BLaER1 treated with 17β-estradiol and CSF1 and Interleukin-3, amounts not matched to agents 10 nM and 100 nM (cell line): ENCODE measurements at regions not wholly inside any gene's neighbourhood (a gene's known extent, or its start where the extent isn't known, plus 50 kb on each side); places are given as distances from the start of the nearest gene placed in this dataset.
"Not testable (repeated sequence)": the region's sequence is repeated elsewhere in the genome, so short reads cannot be mapped to it uniquely, and the experiment has no call there.

Source experiments
- H3K27ac ChIP-seq, 11 experiments: shearing (Covaris generic); formaldehyde crosslinking; 2 replicates each; pipeline ENCODE4 v1.8.1; 2022
- H3K27me3 ChIP-seq, 11 experiments: shearing (Covaris generic); formaldehyde crosslinking; 2 replicates each; pipeline ENCODE4 v1.8.1; 2022
- H3K36me3 ChIP-seq, 11 experiments: shearing (Covaris generic); formaldehyde crosslinking; 2 replicates each; pipeline ENCODE4 v1.8.1; 2022
- H3K4me1 ChIP-seq, 10 experiments: shearing (Covaris generic); formaldehyde crosslinking; 2 replicates each; pipeline ENCODE4 v1.8.1; 2022
- H3K4me2 ChIP-seq, 11 experiments: shearing (Covaris generic); formaldehyde crosslinking; 2 replicates each; pipeline ENCODE4 v1.8.1; 2022
- H3K4me3 ChIP-seq, 10 experiments: shearing (Covaris generic); formaldehyde crosslinking; 2 replicates each; pipeline ENCODE4 v1.8.1; 2022
- H3K9ac ChIP-seq, 11 experiments: shearing (Covaris generic); formaldehyde crosslinking; 2 replicates each; pipeline ENCODE4 v1.8.1; 2022
- H3K9me3 ChIP-seq, 11 experiments: shearing (Covaris generic); formaldehyde crosslinking; replicated peaks in 1 of 11; 2 replicates each; pipeline ENCODE4 v1.8.1; 2022
- H4K20me1 ChIP-seq, 11 experiments: shearing (Covaris generic); formaldehyde crosslinking; 2 replicates each; pipeline ENCODE4 v1.8.1; 2022
- Cebpa-rat ChIP-seq, 11 experiments: shearing (Covaris generic); IDR thresholded peaks; 2 replicates each; pipeline ENCODE4 v1.8.1; 2022

- no peak overlapping the region for H3K4me3 ChIP-seq
- no peaks in the 10 kb centered on the region for H4K20me1 ChIP-seq
- H3K4me2 ChIP-seq: no peak overlapping the region
- H3K36me3 ChIP-seq: no peaks in the 10 kb centered on the region
- H3K9me3 ChIP-seq: no peaks in the 10 kb centered on the region
- H3K27ac ChIP-seq: no peak overlapping the region
- H3K27me3 ChIP-seq: no peaks in the 10 kb centered on the region
- TF ChIP-seq Cebpa-rat (IDR thresholded peaks at IDR 0.05): no peak
- H3K9ac ChIP-seq: no peak overlapping the region
- H3K4me1 ChIP-seq: 0 out of 20 replicates have a peak, but pooled peaks cover 0 to 5% (median 0%) of the 10 kb centered on the region in 10 experiments
Observed at GRCh38 chr2:185268651-185269050, 470.0 kb upstream of the FSIP2 start.

GRCh38 chr2:185274718-185275484 is 463.7 kb upstream of the FSIP2 start:
- Histone ChIP-seq H3K4me1 (peaks cover 0 to 7% (median 0%) of the 10 kb centered on the region in 10 experiments; a peak in 4 of 20 replicates), H3K9me3 (no peaks in the 10 kb centered on the region), H4K20me1 (no peaks in the 10 kb centered on the region), H3K27me3 (no peaks in the 10 kb centered on the region), H3K36me3 (no peaks in the 10 kb centered on the region), H3K4me2 (peak overlapping the region in 1 of 11 experiments; percentile 8; a peak in 1 of 22 replicates), H3K27ac (no peak overlapping the region), H3K9ac (no peak overlapping the region), H3K4me3 (no peak overlapping the region)
- TF ChIP-seq Cebpa-rat (IDR thresholded peaks at IDR 0.05): no peak

GRCh38 chr2:185275979-185276378 is 462.6 kb upstream of the FSIP2 start:
- H3K4me2 ChIP-seq, H3K4me1 ChIP-seq, H3K4me3 ChIP-seq, H3K27me3 ChIP-seq, H3K9ac ChIP-seq, H3K36me3 ChIP-seq, H3K9me3 ChIP-seq, H3K27ac ChIP-seq, H4K20me1 ChIP-seq: not testable (repeated sequence)

GRCh38 chr2:185278761-185279160 is 459.8 kb upstream of the FSIP2 start:
- no peak for TF ChIP-seq Cebpa-rat (IDR thresholded peaks at IDR 0.05)
- Histone ChIP-seq H3K4me3 (no peak overlapping the region), H4K20me1 (no peaks in the 10 kb centered on the region), H3K9ac (no peak overlapping the region), H3K27me3 (no peaks in the 10 kb centered on the region), H3K36me3 (no peaks in the 10 kb centered on the region), H3K27ac (no peak overlapping the region), H3K4me1 (peaks cover 0 to 7% (median 0%) of the 10 kb centered on the region in 10 experiments; a peak in 4 of 20 replicates), H3K4me2 (no peak overlapping the region), H3K9me3 (no peaks in the 10 kb centered on the region)

- peaks cover 0 to 3% (median 0%) of the 10 kb centered on the region in 10 experiments; a peak in 4 of 20 replicates for H3K4me1 ChIP-seq
- no peak overlapping the region for H3K4me2 ChIP-seq
- TF ChIP-seq Cebpa-rat (IDR thresholded peaks at IDR 0.05): no peak
- no peaks in the 10 kb centered on the region for H4K20me1 ChIP-seq
- H3K27ac ChIP-seq: no peak overlapping the region
- no peak overlapping the region for H3K9ac ChIP-seq
- H3K27me3 ChIP-seq: no peaks in the 10 kb centered on the region
- H3K4me3 ChIP-seq: no peak overlapping the region
- H3K36me3 ChIP-seq: no peaks in the 10 kb centered on the region
- no peaks in the 10 kb centered on the region for H3K9me3 ChIP-seq
Observed at GRCh38 chr2:185279999-185280398, 458.6 kb upstream of the FSIP2 start.

GRCh38 chr2:185284696-185285095 is 453.9 kb upstream of the FSIP2 start:
- no peaks in the 10 kb centered on the region for H3K27me3 ChIP-seq
- no peak overlapping the region for H3K4me3 ChIP-seq
- H3K4me1 ChIP-seq: no peaks in the 10 kb centered on the region
- no peak for TF ChIP-seq Cebpa-rat (IDR thresholded peaks at IDR 0.05)
- H3K36me3 ChIP-seq: no peaks in the 10 kb centered on the region
- no peak overlapping the region for H3K4me2 ChIP-seq
- no peak overlapping the region for H3K27ac ChIP-seq
- no peaks in the 10 kb centered on the region for H4K20me1 ChIP-seq
- no peaks in the 10 kb centered on the region for H3K9me3 ChIP-seq
- H3K9ac ChIP-seq: no peak overlapping the region

- not testable (repeated sequence) for H3K27me3 ChIP-seq, H3K27ac ChIP-seq, H3K9me3 ChIP-seq, H4K20me1 ChIP-seq, H3K4me3 ChIP-seq, H3K36me3 ChIP-seq, H3K4me2 ChIP-seq, H3K9ac ChIP-seq, H3K4me1 ChIP-seq
Observed at GRCh38 chr2:185290012-185290411, 448.6 kb upstream of the FSIP2 start.

GRCh38 chr2:185291035-185291647 is 447.5 kb upstream of the FSIP2 start:
- Histone ChIP-seq H3K4me2 (no peak overlapping the region), H3K36me3 (no peaks in the 10 kb centered on the region), H3K9me3 (no peaks in the 10 kb centered on the region), H3K27ac (no peak overlapping the region), H4K20me1 (no peaks in the 10 kb centered on the region), H3K27me3 (no peaks in the 10 kb centered on the region), H3K9ac (no peak overlapping the region), H3K4me3 (no peak overlapping the region), H3K4me1 (no peaks in the 10 kb centered on the region)
- TF ChIP-seq Cebpa-rat (IDR thresholded peaks at IDR 0.05): no peak

GRCh38 chr2:185299867-185300266 is 438.7 kb upstream of the FSIP2 start:
- no peak overlapping the region for H3K4me3 ChIP-seq
- H3K4me2 ChIP-seq: no peak overlapping the region
- H3K27me3 ChIP-seq: no peaks in the 10 kb centered on the region
- no peak overlapping the region for H3K9ac ChIP-seq
- no peaks in the 10 kb centered on the region for H3K9me3 ChIP-seq
- no peak for TF ChIP-seq Cebpa-rat (IDR thresholded peaks at IDR 0.05)
- H4K20me1 ChIP-seq: no peaks in the 10 kb centered on the region
- H3K4me1 ChIP-seq: no peaks in the 10 kb centered on the region
- no peak overlapping the region for H3K27ac ChIP-seq
- no peaks in the 10 kb centered on the region for H3K36me3 ChIP-seq

- H3K4me1 ChIP-seq: peaks cover 0 to 8% (median 0%) of the 10 kb centered on the region in 10 experiments; a peak in 3 of 20 replicates
- H3K4me2 ChIP-seq: no peak overlapping the region
- no peak overlapping the region for H3K27ac ChIP-seq
- no peaks in the 10 kb centered on the region for H3K36me3 ChIP-seq
- no peaks in the 10 kb centered on the region for H3K27me3 ChIP-seq
- no peak overlapping the region for H3K9ac ChIP-seq
- no peaks in the 10 kb centered on the region for H4K20me1 ChIP-seq
- TF ChIP-seq Cebpa-rat (IDR thresholded peaks at IDR 0.05): no peak
- no peak overlapping the region for H3K4me3 ChIP-seq
- H3K9me3 ChIP-seq: no peaks in the 10 kb centered on the region
Observed at GRCh38 chr2:185306119-185306518, 432.5 kb upstream of the FSIP2 start.
